IMR-90 (cell line): ENCODE measurements at regions not wholly inside any gene's neighbourhood (a gene's known extent, or its start where the extent isn't known, plus 50 kb on each side); places are given as distances from the start of the nearest gene placed in this dataset.

Experiments
- ATAC-seq: fragments of 200-7000 bp; cut with Tn5 transposase; 2 replicates; pipeline ENCODE4 v1.9.1; 2020; ENCODE audit warnings: low read depth, mild to moderate bottlenecking, moderate library complexity
- BruUV-seq: library from RNA; stranded (reverse); fragments of 400-500 nt; replicated peaks from 2 replicates; lab custom pipeline; 2021; lab: Mats Ljungman, UMichigan
- CTCF ChIA-PET: fragments of 300-600 bp; formaldehyde crosslinking; extraction: SDS; loops from one replicate; lab custom pipeline; 2021; ENCODE audit warnings: antibody characterized with exemption; lab: Yijun Ruan, JAX
- POLR2A ChIA-PET: fragments of 300-600 bp; sonication (Branson Sonifier 250); formaldehyde crosslinking; loops from one replicate; lab custom pipeline; 2022; ENCODE audit warnings: antibody characterized with exemption; ENCODE audit not compliant: unreplicated experiment; lab: Charles Lee
- DNase-seq: peaks from one replicate; pipeline ENCODE4 v3.0.0; 2013
- H2AFZ ChIP-seq: replicated peaks from 2 replicates; pipeline ENCODE3; 2013; ENCODE audit warnings: low read length, mild to moderate bottlenecking; ENCODE audit not compliant: poor library complexity
- H2AK5ac ChIP-seq: 2 replicates; pipeline ENCODE4 v1.6.1; 2013; ENCODE audit warnings: low read depth, low read length, inconsistent platforms
- H2AK9ac ChIP-seq: replicated peaks from 2 replicates; pipeline ENCODE3; 2013; ENCODE audit warnings: mild to moderate bottlenecking, low read depth, low read length, moderate library complexity; ENCODE audit not compliant: poor library complexity
- H2BK120ac ChIP-seq: 2 replicates; pipeline ENCODE4 v1.6.1; 2013; ENCODE audit warnings: low read depth, low read length, inconsistent platforms
- H2BK15ac ChIP-seq: 3 replicates; pipeline ENCODE4 v1.6.1; 2013; ENCODE audit warnings: low read depth, low read length, inconsistent platforms
- H2BK20ac ChIP-seq: 2 replicates; pipeline ENCODE4 v1.6.1; 2013; ENCODE audit warnings: low read depth, mild to moderate bottlenecking, inconsistent platforms, low read length, moderate library complexity
- H2BK5ac ChIP-seq: 2 replicates; pipeline ENCODE4 v1.6.1; 2013; ENCODE audit warnings: mild to moderate bottlenecking, low read depth, low read length, inconsistent platforms; ENCODE audit not compliant: poor library complexity, severe bottlenecking
- H3K14ac ChIP-seq: replicated peaks from 2 replicates; pipeline ENCODE4 v1.6.1; 2013; ENCODE audit warnings: low read depth, low read length, inconsistent platforms
- H3K18ac ChIP-seq: 2 replicates; pipeline ENCODE4 v1.6.1; 2013; ENCODE audit warnings: low read depth, low read length, control low read depth
- H3K23ac ChIP-seq: 2 replicates; pipeline ENCODE4 v1.6.1; 2013; ENCODE audit warnings: low read depth, low read length, inconsistent platforms
- H3K27ac ChIP-seq: 2 replicates; pipeline ENCODE4 v1.5.1; 2013; ENCODE audit warnings: mild to moderate bottlenecking, control low read depth, low read length; ENCODE audit not compliant: insufficient read depth
- H3K27me3 ChIP-seq: 2 replicates; pipeline ENCODE4 v1.6.1; 2013; ENCODE audit warnings: low read length; ENCODE audit not compliant: control insufficient read depth, insufficient read depth
- H3K36me3 ChIP-seq: 2 replicates; pipeline ENCODE4 v1.6.1; 2013; ENCODE audit warnings: low read length, mixed read lengths; ENCODE audit not compliant: control insufficient read depth, insufficient read depth
- H3K4ac ChIP-seq: 2 replicates; pipeline ENCODE4 v1.6.1; 2013; ENCODE audit warnings: low read depth, low read length, inconsistent platforms
- H3K4me1 ChIP-seq: 2 replicates; pipeline ENCODE4 v1.6.1; 2013; ENCODE audit warnings: low read length, mixed read lengths; ENCODE audit not compliant: control insufficient read depth, insufficient read depth
- H3K4me2 ChIP-seq: 2 replicates; pipeline ENCODE4 v1.6.1; 2013; ENCODE audit warnings: low read depth, mild to moderate bottlenecking, control low read depth, low read length, moderate library complexity
- H3K4me3 ChIP-seq: 2 replicates; pipeline ENCODE4 v1.5.1; 2013; ENCODE audit warnings: low read depth, mild to moderate bottlenecking, control low read depth, low read length, moderate library complexity; ENCODE audit not compliant: insufficient read depth
- H3K56ac ChIP-seq: 2 replicates; pipeline ENCODE4 v1.6.1; 2013; ENCODE audit warnings: low read length, inconsistent platforms; ENCODE audit not compliant: insufficient read depth; ENCODE audit errors: extremely low read depth
- H3K79me1 ChIP-seq, 2 experiments: 2 replicates each; pipeline ENCODE4 v1.6.1; 2013; ENCODE audit warnings: low read length in 2 of 2, inconsistent platforms in 1 of 2, low read depth in 1 of 2
- H3K9ac ChIP-seq: 2 replicates; pipeline ENCODE4 v1.6.1; 2013; ENCODE audit warnings: low read depth, low read length, control low read depth
- H3K9me1 ChIP-seq: 2 replicates; pipeline ENCODE4 v1.6.1; 2013; ENCODE audit warnings: low read length, inconsistent platforms; ENCODE audit not compliant: insufficient read depth
- H3K9me3 ChIP-seq: 2 replicates; pipeline ENCODE4 v1.6.1; 2013; ENCODE audit warnings: low read length; ENCODE audit not compliant: control insufficient read depth, insufficient read depth
- H4K20me1 ChIP-seq: 2 replicates; pipeline ENCODE4 v1.6.1; 2013; ENCODE audit warnings: low read length, inconsistent platforms; ENCODE audit not compliant: insufficient read depth
- H4K5ac ChIP-seq: 2 replicates; pipeline ENCODE4 v1.6.1; 2013; ENCODE audit warnings: mild to moderate bottlenecking, low read depth, low read length, control low read depth
- H4K8ac ChIP-seq, 2 experiments: 2 replicates each; pipeline ENCODE4 v1.6.1; 2013; ENCODE audit warnings: low read depth in 2 of 2, low read length in 2 of 2, control low read depth in 1 of 2, inconsistent platforms in 1 of 2
- H4K91ac ChIP-seq: 2 replicates; pipeline ENCODE4 v1.6.1; 2013; ENCODE audit warnings: low read depth, low read length, inconsistent platforms; ENCODE audit not compliant: insufficient read depth
- CEBPB ChIP-seq: IDR thresholded peaks from 2 replicates; pipeline ENCODE4 v1.6.1; 2012; ENCODE audit warnings: low read depth, low read length, improper control_type of control experiment
- CHD1 ChIP-seq: IDR thresholded peaks from 2 replicates; pipeline ENCODE4 v1.6.1; 2012; ENCODE audit warnings: low read depth, low read length, improper control_type of control experiment
- CTCF ChIP-seq: conservative IDR thresholded peaks from 2 replicates; pipeline ENCODE4 v1.5.1; 2012; ENCODE audit warnings: mild to moderate bottlenecking, low read depth, low read length, improper control_type of control experiment
- MAFK ChIP-seq: IDR thresholded peaks from 2 replicates; pipeline ENCODE4 v1.6.1; 2012; ENCODE audit warnings: low read depth, low read length, improper control_type of control experiment
- RFX5 ChIP-seq: IDR thresholded peaks from 2 replicates; pipeline ENCODE4 v1.8.0; 2012; ENCODE audit warnings: low read depth, mild to moderate bottlenecking, low read length, moderate library complexity
- USF2 ChIP-seq: fragments of 150-350 bp; IDR thresholded peaks from 2 replicates; pipeline ENCODE4 v1.6.1; 2017; ENCODE audit warnings: mild to moderate bottlenecking, antibody characterized with exemption, low read length, low read depth
- WGBS, 2 experiments: methylation state at CpG; one replicate each; pipeline versions ENCODE4 v1.1.5 to v1.1.7; 2013; ENCODE audit warnings: missing lambda C conversion rate in 2 of 2; ENCODE audit not compliant: insufficient read length in 1 of 2; ENCODE audit errors: extremely low coverage in 2 of 2; 5-methylcytosine and 5-hydroxymethylcytosine counted together
- dilution Hi-C: fragments of 300-500 bp; cut with HindIII; formaldehyde crosslinking; loops from one replicate; pipeline ENCODE4 v1.14.3; 2018; ENCODE audit warnings: low sequenced_read_pairs; ENCODE audit not compliant: unreplicated experiment
- in situ Hi-C: fragments of 300-500 bp; cut with MboI; formaldehyde crosslinking; loops from 3 replicates; pipeline ENCODE4 v1.14.3; 2019; ENCODE audit warnings: low sequenced_read_pairs, inconsistent platforms, mixed read lengths
- intact Hi-C: fragments of 100-400 bp; cut with micrococcal nuclease; formaldehyde crosslinking; loops from 2 replicates; pipeline ENCODE4 v1.10.0; 2022

GRCh38 chr5:158174026-158174425 is 315.1 kb upstream of the CLINT1 start (continued):
- no peak for TF ChIP-seq CEBPB
- TF ChIP-seq RFX5, result no peak

- Histone ChIP-seq H2BK120ac (no peak overlapping the region), H3K56ac (no peak overlapping the region), H2BK15ac (no peak overlapping the region), H4K8ac (no peak overlapping the region), H3K9me1 (no peaks in the 10 kb centered on the region), H3K27ac (no peak overlapping the region), H4K20me1 (no peaks in the 10 kb centered on the region), H2AFZ (no peak overlapping the region), H3K9me3 (no peaks in the 10 kb centered on the region), H3K36me3 (no peaks in the 10 kb centered on the region), H3K27me3 (no peaks in the 10 kb centered on the region; the same call in none of the 2 replicates), H3K18ac (no peak overlapping the region), H3K4me2 (no peak overlapping the region), H2AK9ac (no peak overlapping the region), H4K5ac (no peak overlapping the region), H3K9ac (no peak overlapping the region), H2AK5ac (no peak overlapping the region), H3K4me3 (no peak overlapping the region), H3K79me1 (no peaks in the 10 kb centered on the region), H2BK20ac (no peak overlapping the region), H2BK5ac (no peak overlapping the region), H3K4ac (no peak overlapping the region), H3K4me1 (no peaks in the 10 kb centered on the region), H3K14ac (no peak overlapping the region), H3K23ac (no peak overlapping the region), H4K91ac (no peak overlapping the region)
- BruUV-seq, result no TSS peak
- in situ Hi-C loops, result loop anchor here (5.0 kb wide), 1 partner anchor 935 kb away; no protein-coding TSS in a partner anchor
- ATAC-seq (no peak), DNase-seq (no peak)
- CTCF ChIA-PET, result interaction anchor here (0.5 to 1.0 kb wide), 3 partner anchors 41 to 934 kb away, joined by 3 read pairs; no protein-coding TSS in a partner anchor
- TF ChIP-seq USF2 (no peak), MAFK (no peak), CHD1 (no peak), CTCF (no peak)
- POLR2A ChIA-PET, result no interaction called here
- WGBS, 2 experiments, result no CpG with 5 or more reads among the region's 2 CpGs
- intact Hi-C loops, result loop anchor here (10.0 kb wide), 1 partner anchor 357 kb away; no protein-coding TSS in a partner anchor
- dilution Hi-C loops, result no loop called here
Measured at GRCh38 chr5:158172005-158172404, 313.1 kb upstream of the CLINT1 start.
